Fibroblast of lung (primary cell): ENCODE measurements at regions not wholly inside any gene's neighbourhood (a gene's known extent, or its start where the extent isn't known, plus 50 kb on each side); places are given as distances from the start of the nearest gene placed in this dataset.
A peak's percentile ranks its signal among the peaks of the same experiment; 100 is the strongest.

Experiments used
- DNase-seq, 2 donors: peaks; one replicate each; pipeline versions ENCODE4 v3.0.0 to v3.0.0-alpha.2; 2010; ENCODE audit warnings: low read depth in 2 of 2
- H2AFZ ChIP-seq: 2 replicates; pipeline ENCODE4 v1.5.1; 2012; ENCODE audit warnings: low read length, control low read depth, inconsistent platforms
- H3K27ac ChIP-seq: 2 replicates; pipeline ENCODE4 v1.5.1; 2011; ENCODE audit warnings: low read length, control low read depth; ENCODE audit not compliant: insufficient read depth
- H3K27me3 ChIP-seq: 2 replicates; pipeline ENCODE4 v1.5.1; 2011; ENCODE audit warnings: mild to moderate bottlenecking, low read length; ENCODE audit not compliant: control insufficient read depth, insufficient read depth
- H3K36me3 ChIP-seq: 2 replicates; pipeline ENCODE4 v1.5.1; 2011; ENCODE audit warnings: low read length; ENCODE audit not compliant: control insufficient read depth, insufficient read depth
- H3K4me1 ChIP-seq: 2 replicates; pipeline ENCODE4 v1.5.1; 2011; ENCODE audit warnings: low read length; ENCODE audit not compliant: control insufficient read depth, insufficient read depth; ENCODE audit errors: extremely low read depth
- H3K4me2 ChIP-seq: 2 replicates; pipeline ENCODE4 v1.5.1; 2011; ENCODE audit warnings: low read length, control low read depth; ENCODE audit not compliant: insufficient read depth; ENCODE audit errors: extremely low read depth
- H3K4me3 ChIP-seq, 4 experiments: fragments of 200-600 bp in 1 of 4; sonication (generic) in 1 of 4; replicated peaks in 1 of 4; 2 replicates each; pipeline ENCODE4 v1.5.1; 2011 to 2016; ENCODE audit warnings: low read length in 4 of 4, low read depth in 3 of 4, mild to moderate bottlenecking in 3 of 4, control low read depth in 2 of 4, inconsistent platforms in 1 of 4, mixed read lengths in 1 of 4; ENCODE audit not compliant: insufficient read depth in 1 of 4; ENCODE audit errors: control extremely low read depth in 1 of 4
- H3K79me2 ChIP-seq: 2 replicates; pipeline ENCODE4 v1.5.1; 2012; ENCODE audit warnings: mild to moderate bottlenecking, low read length, inconsistent platforms; ENCODE audit not compliant: control insufficient read depth, insufficient read depth
- H3K9ac ChIP-seq: 2 replicates; pipeline ENCODE4 v1.5.1; 2011; ENCODE audit warnings: mild to moderate bottlenecking, low read length, control low read depth; ENCODE audit not compliant: insufficient read depth
- H3K9me3 ChIP-seq: 2 replicates; pipeline ENCODE4 v1.5.1; 2012; ENCODE audit warnings: low read depth, low read length; ENCODE audit not compliant: control insufficient read depth, insufficient read depth
- H4K20me1 ChIP-seq: 2 replicates; pipeline ENCODE4 v1.5.1; 2011; ENCODE audit warnings: low read length; ENCODE audit not compliant: control insufficient read depth, insufficient read depth; ENCODE audit errors: extremely low read depth
- CTCF ChIP-seq, 2 donors: IDR thresholded peaks in 1 of 2; conservative IDR thresholded peaks in 1 of 2; 1 replicate in 1 of 2; 2 replicates in 1 of 2; pipeline ENCODE4 v1.5.1; 2011 to 2012; ENCODE audit warnings: low read length in 2 of 2, control low read depth in 1 of 2, inconsistent platforms in 1 of 2, low read depth in 1 of 2, mild to moderate bottlenecking in 1 of 2
- EZH2 ChIP-seq: IDR thresholded peaks from 2 replicates; pipeline ENCODE4 v1.5.1; 2012; ENCODE audit warnings: low read length, control low read depth, mild to moderate bottlenecking; ENCODE audit errors: missing control alignments

- Histone ChIP-seq H3K9ac (no peak overlapping the region), H3K36me3 (no peaks in the 10 kb centered on the region), H3K4me1 (peaks cover 2% of the 10 kb centered on the region), H4K20me1 (no peaks in the 10 kb centered on the region), H3K27ac (no peak overlapping the region), H3K4me2 (no peak overlapping the region), H3K4me3 (no peak overlapping the region), H2AFZ (no peak overlapping the region), H3K79me2 (no peaks in the 10 kb centered on the region), H3K27me3 (no peaks in the 10 kb centered on the region), H3K9me3 (no peaks in the 10 kb centered on the region)
- no peak for TF ChIP-seq EZH2
- no peak for TF ChIP-seq CTCF (conservative IDR thresholded peaks at IDR 0.05 in 1 of 2, IDR thresholded peaks at IDR 0.05 in 1 of 2; ENCODE audit: low read depth in 1 of 2, low read length in 2 of 2)
- no peak for DNase-seq
Observed at GRCh38 chr11:69394234-69394868, 87.1 kb upstream of the LINC01488 start.

- Histone ChIP-seq H2AFZ (no peak overlapping the region), H3K27me3 (no peaks in the 10 kb centered on the region), H3K4me1 (peaks cover 2% of the 10 kb centered on the region), H3K9ac (no peak overlapping the region), H3K4me2 (no peak overlapping the region), H3K4me3 (no peak overlapping the region), H3K36me3 (no peaks in the 10 kb centered on the region), H3K79me2 (no peaks in the 10 kb centered on the region), H3K27ac (no peak overlapping the region), H4K20me1 (no peaks in the 10 kb centered on the region), H3K9me3 (no peaks in the 10 kb centered on the region)
- peak in 1 of 2 donors; percentile 32 for DNase-seq
- TF ChIP-seq CTCF (conservative IDR thresholded peaks at IDR 0.05 in 1 of 2, IDR thresholded peaks at IDR 0.05 in 1 of 2; ENCODE audit: low read depth in 1 of 2, low read length in 2 of 2) (no peak), EZH2 (no peak)
Observed at GRCh38 chr11:69394869-69395246, 86.6 kb upstream of the LINC01488 start.

- no peak overlapping the region for H3K4me3 ChIP-seq
- H3K4me1 ChIP-seq = peaks cover 2% of the 10 kb centered on the region
- no peak overlapping the region for H3K27ac ChIP-seq
- no peaks in the 10 kb centered on the region for H3K27me3 ChIP-seq
- no peak overlapping the region for H3K9ac ChIP-seq
- no peaks in the 10 kb centered on the region for H3K36me3 ChIP-seq
- H4K20me1 ChIP-seq = no peaks in the 10 kb centered on the region
- H3K9me3 ChIP-seq = no peaks in the 10 kb centered on the region
- no peaks in the 10 kb centered on the region for H3K79me2 ChIP-seq
- no peak overlapping the region for H2AFZ ChIP-seq
- DNase-seq = no peak
- no peak overlapping the region for H3K4me2 ChIP-seq
- TF ChIP-seq CTCF (conservative IDR thresholded peaks at IDR 0.05 in 1 of 2, IDR thresholded peaks at IDR 0.05 in 1 of 2; ENCODE audit: low read depth in 1 of 2, low read length in 2 of 2) = no peak
- TF ChIP-seq EZH2 = no peak
Observed at GRCh38 chr11:69395287-69395686, 86.2 kb upstream of the LINC01488 start.
